Fibroblast of pulmonary artery (primary cell): ENCODE measurements at regions not wholly inside any gene's neighbourhood (a gene's known extent, or its start where the extent isn't known, plus 50 kb on each side); places are given as distances from the start of the nearest gene placed in this dataset.

Source experiments
- DNase-seq: peaks from one replicate; pipeline ENCODE4 v3.0.0-alpha.2; 2010; ENCODE audit warnings: low read depth
- H3K4me3 ChIP-seq: replicated peaks from 2 replicates; pipeline ENCODE4 v1.5.1; 2011; ENCODE audit warnings: low read depth, mild to moderate bottlenecking, control low read depth, low read length, moderate library complexity
- TF ChIP-seq, protein P1 (sequence below): IDR thresholded peaks from 2 replicates; pipeline ENCODE4 v1.5.1; 2011; ENCODE audit warnings: mild to moderate bottlenecking, control low read depth, low read length, inconsistent platforms; ENCODE audit errors: missing control alignments

DNA sequence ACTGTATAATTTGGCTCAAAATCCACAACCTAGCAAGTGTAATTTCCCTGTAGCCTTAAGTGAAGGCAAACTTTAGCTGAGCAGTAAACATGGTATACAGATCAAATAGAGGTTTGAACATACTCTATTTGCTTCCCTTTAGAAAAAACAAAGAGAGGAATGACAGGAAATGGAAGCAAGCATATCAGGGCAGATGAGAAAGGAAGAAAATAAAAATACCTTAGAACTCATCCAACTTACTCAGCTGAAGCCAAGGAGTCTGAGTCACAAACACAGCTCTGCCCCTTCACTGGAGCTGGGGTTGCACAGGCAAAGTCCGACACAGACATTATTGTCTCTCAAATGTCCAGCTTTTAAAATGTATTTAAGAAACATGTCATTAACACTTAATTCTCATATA lies 379.9 kb upstream of the IRAK1BP1 start:
- TF ChIP-seq, protein P1, sequence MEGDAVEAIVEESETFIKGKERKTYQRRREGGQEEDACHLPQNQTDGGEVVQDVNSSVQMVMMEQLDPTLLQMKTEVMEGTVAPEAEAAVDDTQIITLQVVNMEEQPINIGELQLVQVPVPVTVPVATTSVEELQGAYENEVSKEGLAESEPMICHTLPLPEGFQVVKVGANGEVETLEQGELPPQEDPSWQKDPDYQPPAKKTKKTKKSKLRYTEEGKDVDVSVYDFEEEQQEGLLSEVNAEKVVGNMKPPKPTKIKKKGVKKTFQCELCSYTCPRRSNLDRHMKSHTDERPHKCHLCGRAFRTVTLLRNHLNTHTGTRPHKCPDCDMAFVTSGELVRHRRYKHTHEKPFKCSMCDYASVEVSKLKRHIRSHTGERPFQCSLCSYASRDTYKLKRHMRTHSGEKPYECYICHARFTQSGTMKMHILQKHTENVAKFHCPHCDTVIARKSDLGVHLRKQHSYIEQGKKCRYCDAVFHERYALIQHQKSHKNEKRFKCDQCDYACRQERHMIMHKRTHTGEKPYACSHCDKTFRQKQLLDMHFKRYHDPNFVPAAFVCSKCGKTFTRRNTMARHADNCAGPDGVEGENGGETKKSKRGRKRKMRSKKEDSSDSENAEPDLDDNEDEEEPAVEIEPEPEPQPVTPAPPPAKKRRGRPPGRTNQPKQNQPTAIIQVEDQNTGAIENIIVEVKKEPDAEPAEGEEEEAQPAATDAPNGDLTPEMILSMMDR: no peak
- H3K4me3 ChIP-seq: no peak overlapping the region
- DNase-seq: peak; percentile 17

DNA sequence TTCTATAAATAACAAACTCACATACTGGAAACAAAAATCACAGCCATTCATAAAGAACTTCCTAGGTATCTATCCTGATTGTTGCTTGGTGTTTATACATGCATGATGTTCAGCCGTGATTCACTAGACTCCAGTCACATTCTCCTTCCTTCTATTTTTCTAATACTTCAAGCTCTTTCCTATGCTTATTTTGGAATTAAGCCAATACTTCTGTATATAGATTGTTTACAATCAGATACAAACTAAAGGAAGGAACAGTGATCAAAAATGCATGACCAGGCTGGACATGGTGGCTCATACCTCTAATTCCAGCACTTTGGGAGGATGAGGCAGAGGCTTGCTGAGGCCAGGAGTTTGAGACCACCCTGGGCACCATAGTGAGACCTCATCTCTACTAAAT lies 377.5 kb upstream of the IRAK1BP1 start:
- peak; percentile 27 for DNase-seq
- no peak overlapping the region for H3K4me3 ChIP-seq
- TF ChIP-seq, protein P1: no peak

DNA sequence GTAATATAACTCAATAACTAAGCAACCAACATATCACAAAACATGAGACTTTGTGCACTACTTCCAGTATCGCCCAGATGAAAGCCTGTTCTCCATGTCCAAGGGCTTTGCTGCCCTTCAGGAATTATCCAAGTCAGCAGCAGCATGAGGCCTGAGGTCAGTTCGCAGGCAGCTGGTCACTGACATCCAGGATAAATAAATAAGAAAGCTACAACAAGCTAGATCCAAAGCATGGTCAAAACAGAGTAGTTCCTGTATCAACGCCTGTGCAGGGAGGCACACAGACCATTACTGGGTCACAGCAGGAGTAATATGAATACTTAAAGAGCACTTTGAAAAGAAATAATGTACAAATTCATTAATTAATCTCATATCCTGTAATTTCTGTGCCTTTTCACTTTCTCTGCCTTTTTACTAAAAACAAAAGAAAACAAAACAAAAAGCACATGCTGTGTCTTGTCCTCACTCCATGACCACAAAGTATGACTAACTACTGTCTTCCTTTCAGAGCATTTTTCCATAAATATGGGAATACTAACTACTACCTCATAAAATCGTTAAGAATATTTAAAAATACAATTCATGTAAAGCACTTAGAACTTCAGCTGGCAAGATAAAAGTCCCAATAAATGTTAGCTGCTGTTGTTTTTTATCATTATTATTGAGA lies 374.9 kb upstream of the IRAK1BP1 start:
- no peak overlapping the region for H3K4me3 ChIP-seq
- TF ChIP-seq, protein P1: no peak
- DNase-seq: no peak

DNA sequence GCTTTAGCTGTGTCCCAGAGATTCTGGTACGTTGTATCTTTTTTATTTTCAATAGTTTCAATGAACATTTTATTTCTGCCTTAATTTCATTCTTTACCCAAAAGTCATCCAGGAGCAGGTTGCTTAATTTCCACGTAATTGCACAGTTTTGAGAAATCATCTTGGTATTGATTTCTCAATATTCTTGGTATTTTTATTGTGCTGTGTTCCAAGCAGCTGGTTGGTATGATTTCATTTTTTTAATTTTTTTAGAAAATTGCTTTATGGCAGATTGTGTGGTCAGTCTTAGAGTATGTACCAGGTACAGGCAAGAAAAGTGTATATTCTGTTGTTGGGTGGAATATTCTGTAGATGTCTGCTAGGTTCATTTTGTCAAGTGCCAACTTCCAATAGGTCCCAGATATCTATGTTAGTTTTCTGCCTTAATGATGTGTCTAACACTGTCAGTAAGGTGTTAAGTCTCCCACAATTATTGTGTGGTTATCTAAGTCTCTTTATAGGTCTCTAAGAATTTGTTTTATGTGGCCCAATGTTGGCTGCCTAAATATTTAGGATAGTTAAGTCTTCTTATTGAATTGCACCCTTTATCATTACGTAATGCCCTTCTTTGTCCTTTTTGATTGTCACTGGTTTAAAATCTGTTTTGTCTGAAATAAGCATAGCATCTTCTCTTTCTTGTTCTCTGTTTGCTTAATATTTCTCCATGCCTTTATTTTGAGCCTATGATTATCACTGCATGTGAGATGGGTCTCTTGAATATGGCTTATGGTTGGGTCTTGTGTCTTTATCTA lies 366.9 kb upstream of the IRAK1BP1 start:
- H3K4me3 ChIP-seq: no peak overlapping the region
- DNase-seq: no peak
- TF ChIP-seq, protein P1: no peak

DNA sequence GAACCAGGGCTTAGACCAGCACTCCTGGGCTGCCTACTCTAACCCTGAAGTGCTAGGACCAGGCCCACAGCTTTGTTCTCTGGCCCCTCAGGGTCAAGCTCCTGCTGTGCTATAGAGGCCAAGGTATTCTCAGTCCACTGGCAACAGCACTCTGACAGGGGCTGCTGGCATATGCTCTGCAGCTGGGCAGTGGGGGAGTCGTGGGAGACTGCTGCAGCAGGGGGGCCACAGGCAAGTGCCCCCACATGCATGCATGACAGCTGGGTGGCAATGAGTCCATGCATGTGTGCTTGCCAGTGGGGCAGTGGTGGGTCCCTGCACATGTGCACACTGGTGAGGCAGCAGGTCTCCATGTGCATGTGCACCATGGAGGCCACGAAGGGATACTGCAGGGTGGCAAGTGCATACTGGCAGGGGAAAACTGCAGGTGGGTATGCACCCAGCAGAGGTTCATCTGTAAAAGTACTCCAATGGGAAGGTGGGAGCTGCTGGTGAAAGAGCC lies 364.9 kb upstream of the IRAK1BP1 start:
- no peak overlapping the region for H3K4me3 ChIP-seq
- TF ChIP-seq, protein P1: no peak
- no peak for DNase-seq

DNA sequence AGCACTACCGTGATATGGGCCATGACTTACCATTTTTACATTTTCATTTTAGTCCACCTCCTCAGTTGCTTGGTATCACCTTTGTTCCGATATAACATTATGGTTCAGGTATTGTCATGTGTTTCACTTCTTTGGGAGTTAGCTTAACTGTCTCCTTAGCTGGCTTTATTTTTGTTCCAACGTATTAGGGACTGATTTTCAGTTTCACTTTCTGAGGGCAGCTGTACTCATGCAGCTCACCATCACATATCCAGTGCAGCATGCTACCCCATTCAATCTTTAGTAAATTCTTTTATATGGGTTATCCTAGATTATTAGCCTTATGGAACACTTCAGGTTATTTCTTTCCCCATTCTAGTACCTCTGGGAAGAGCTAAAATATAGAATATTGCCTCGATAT lies 362.2 kb upstream of the IRAK1BP1 start:
- no peak for DNase-seq
- TF ChIP-seq, protein P1: no peak
- no peak overlapping the region for H3K4me3 ChIP-seq

DNA sequence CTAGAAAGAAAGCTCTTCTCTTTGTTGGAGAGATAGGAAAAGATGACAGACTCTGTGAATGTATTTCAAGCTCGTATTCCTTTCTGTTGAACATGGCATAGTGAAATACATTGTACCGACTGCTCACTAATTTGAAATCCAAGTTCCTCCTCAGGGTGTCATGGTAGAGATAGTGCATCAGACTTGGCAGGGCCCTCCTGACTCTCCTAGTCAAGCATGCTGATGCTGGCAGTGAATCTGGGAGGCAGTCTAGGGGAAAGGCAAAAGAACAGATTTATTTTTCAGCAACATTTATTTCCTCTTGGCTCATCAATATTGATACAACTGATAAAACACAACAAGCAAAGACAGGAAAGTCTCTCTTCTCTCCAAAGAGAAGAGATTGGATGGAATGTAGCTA lies 356.3 kb upstream of the IRAK1BP1 start:
- DNase-seq: no peak
- TF ChIP-seq, protein P1: no peak
- no peak overlapping the region for H3K4me3 ChIP-seq
